ENCODE measurements at regions not wholly inside any gene's neighbourhood (a gene's known extent, or its start where the extent isn't known, plus 50 kb on each side); places are given as distances from the start of the nearest gene placed in this dataset.

- H3K4me3 ChIP-seq (ENCODE audit: low read length), result no peak overlapping the region
- DNase-seq (ENCODE audit: low read depth), result no peak
- H3K36me3 ChIP-seq (ENCODE audit: control insufficient read depth, insufficient read depth, low read length, severe bottlenecking), result no peaks in the 10 kb centered on the region
- no peaks in the 10 kb centered on the region for H3K4me1 ChIP-seq (ENCODE audit: control insufficient read depth, insufficient read depth, low read length)
- H3K9ac ChIP-seq (ENCODE audit: low read length), result no peak overlapping the region
- no peaks in the 10 kb centered on the region for H3K9me3 ChIP-seq (ENCODE audit: control insufficient read depth, low read length)
- H3K27me3 ChIP-seq (replicated peaks; ENCODE audit: control insufficient read depth, insufficient read depth, low read length), result no peaks in the 10 kb centered on the region
These were observed 179.1 kb upstream of the ZPLD1 start for GRCh38 chr3:102255736-102256135.

- no peak for DNase-seq (ENCODE audit: low read depth)
- H3K4me1 ChIP-seq (ENCODE audit: control insufficient read depth, insufficient read depth, low read length), result no peaks in the 10 kb centered on the region
These were observed 176.1 kb upstream of the ZPLD1 start for GRCh38 chr3:102258666-102259227.

GRCh38 chr3:102259663-102260062 is 175.2 kb upstream of the ZPLD1 start:
- DNase-seq (ENCODE audit: low read depth), result no peak
- Histone ChIP-seq H3K4me3 (ENCODE audit: low read length) (no peak overlapping the region), H3K9ac (ENCODE audit: low read length) (no peak overlapping the region), H3K9me3 (ENCODE audit: control insufficient read depth, low read length) (no peaks in the 10 kb centered on the region), H3K27me3 (replicated peaks; ENCODE audit: control insufficient read depth, insufficient read depth, low read length) (no peaks in the 10 kb centered on the region), H3K36me3 (ENCODE audit: control insufficient read depth, insufficient read depth, low read length, severe bottlenecking) (no peaks in the 10 kb centered on the region), H3K4me1 (ENCODE audit: control insufficient read depth, insufficient read depth, low read length) (no peaks in the 10 kb centered on the region)

More at GRCh38 chr3:102258666-102259227, 176.1 kb upstream of the ZPLD1 start:
- no peak overlapping the region for H3K9ac ChIP-seq (ENCODE audit: low read length)
- no peaks in the 10 kb centered on the region for H3K36me3 ChIP-seq (ENCODE audit: control insufficient read depth, insufficient read depth, low read length, severe bottlenecking)
- H3K27me3 ChIP-seq (replicated peaks; ENCODE audit: control insufficient read depth, insufficient read depth, low read length), result no peaks in the 10 kb centered on the region
- H3K4me3 ChIP-seq (ENCODE audit: low read length), result no peak overlapping the region
- no peaks in the 10 kb centered on the region for H3K9me3 ChIP-seq (ENCODE audit: control insufficient read depth, low read length)

- Histone ChIP-seq H3K4me1 (ENCODE audit: control insufficient read depth, insufficient read depth, low read length) (no peaks in the 10 kb centered on the region), H3K36me3 (ENCODE audit: control insufficient read depth, insufficient read depth, low read length, severe bottlenecking) (no peaks in the 10 kb centered on the region), H3K9me3 (ENCODE audit: control insufficient read depth, low read length) (no peaks in the 10 kb centered on the region)
These were observed 169.1 kb upstream of the ZPLD1 start for GRCh38 chr3:102265720-102266119.

DNA sequence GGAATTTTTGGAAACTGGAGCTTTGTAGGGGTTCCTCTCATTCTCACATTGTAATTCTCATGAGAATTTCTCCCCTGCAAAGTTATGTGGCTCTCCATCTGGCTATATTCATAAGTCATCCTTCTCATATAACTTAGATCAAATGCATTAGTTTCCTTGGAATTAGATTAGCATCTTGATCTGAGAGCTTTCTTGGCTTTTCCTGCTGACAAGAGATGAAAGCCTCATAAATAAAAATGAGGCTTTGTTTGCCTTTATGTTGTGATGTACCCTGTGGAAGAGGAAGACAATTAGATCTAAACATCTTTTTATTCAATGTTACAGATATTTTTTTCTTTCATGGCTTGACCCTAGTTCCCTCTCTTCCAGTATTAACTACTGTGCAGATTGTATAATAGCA is 165.4 kb upstream of the ZPLD1 start:
- no peak for DNase-seq (ENCODE audit: low read depth)
- no peaks in the 10 kb centered on the region for H3K36me3 ChIP-seq (ENCODE audit: control insufficient read depth, insufficient read depth, low read length, severe bottlenecking)
- no peak overlapping the region for H3K4me3 ChIP-seq (ENCODE audit: low read length)
- no peaks in the 10 kb centered on the region for H3K4me1 ChIP-seq (ENCODE audit: control insufficient read depth, insufficient read depth, low read length)
- no peaks in the 10 kb centered on the region for H3K27me3 ChIP-seq (replicated peaks; ENCODE audit: control insufficient read depth, insufficient read depth, low read length)
- H3K9me3 ChIP-seq (ENCODE audit: control insufficient read depth, low read length), result no peaks in the 10 kb centered on the region
- H3K9ac ChIP-seq (ENCODE audit: low read length), result no peak overlapping the region

More at GRCh38 chr3:102265720-102266119, 169.1 kb upstream of the ZPLD1 start:
- Histone ChIP-seq H3K27me3 (replicated peaks; ENCODE audit: control insufficient read depth, insufficient read depth, low read length) (no peaks in the 10 kb centered on the region), H3K4me3 (ENCODE audit: low read length) (no peak overlapping the region), H3K9ac (ENCODE audit: low read length) (no peak overlapping the region)
- DNase-seq (ENCODE audit: low read depth), result no peak

DNA sequence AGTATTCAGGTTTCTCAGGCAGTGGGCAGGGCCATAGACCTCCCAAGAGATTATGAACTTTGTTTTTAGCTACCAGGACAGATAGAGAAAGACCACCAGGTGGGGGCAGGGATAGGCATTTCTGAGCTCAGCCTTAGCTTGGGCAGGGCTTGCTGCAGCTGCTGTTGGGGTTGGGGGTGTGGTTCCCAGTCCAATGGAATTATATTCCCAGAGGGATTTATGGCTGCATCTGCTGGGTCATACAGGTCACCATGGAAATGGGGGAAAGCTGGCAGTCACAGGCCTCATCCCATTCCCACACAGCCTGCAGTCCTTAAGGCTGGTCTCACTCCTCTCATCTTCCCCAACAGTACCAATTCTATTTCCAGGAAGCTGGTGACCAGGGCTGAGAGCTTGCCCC is 144.6 kb upstream of the ZPLD1 start:
- H3K27me3 ChIP-seq (replicated peaks; ENCODE audit: control insufficient read depth, insufficient read depth, low read length), result no peaks in the 10 kb centered on the region
- H3K9me3 ChIP-seq (ENCODE audit: control insufficient read depth, low read length), result peaks cover 4% of the 10 kb centered on the region
- H3K4me3 ChIP-seq (ENCODE audit: low read length), result no peak overlapping the region
- H3K36me3 ChIP-seq (ENCODE audit: control insufficient read depth, insufficient read depth, low read length, severe bottlenecking), result no peaks in the 10 kb centered on the region
- DNase-seq (ENCODE audit: low read depth), result no peak
- no peaks in the 10 kb centered on the region for H3K4me1 ChIP-seq (ENCODE audit: control insufficient read depth, insufficient read depth, low read length)
- H3K9ac ChIP-seq (ENCODE audit: low read length), result no peak overlapping the region

- Histone ChIP-seq H3K4me3 (ENCODE audit: low read length) (no peak overlapping the region), H3K4me1 (ENCODE audit: control insufficient read depth, insufficient read depth, low read length) (no peaks in the 10 kb centered on the region), H3K27me3 (replicated peaks; ENCODE audit: control insufficient read depth, insufficient read depth, low read length) (no peaks in the 10 kb centered on the region), H3K9me3 (ENCODE audit: control insufficient read depth, low read length) (no peaks in the 10 kb centered on the region), H3K36me3 (ENCODE audit: control insufficient read depth, insufficient read depth, low read length, severe bottlenecking) (no peaks in the 10 kb centered on the region), H3K9ac (ENCODE audit: low read length) (no peak overlapping the region)
- no peak for DNase-seq (ENCODE audit: low read depth)
These were observed 139.1 kb upstream of the ZPLD1 start for GRCh38 chr3:102295756-102296155.

DNA sequence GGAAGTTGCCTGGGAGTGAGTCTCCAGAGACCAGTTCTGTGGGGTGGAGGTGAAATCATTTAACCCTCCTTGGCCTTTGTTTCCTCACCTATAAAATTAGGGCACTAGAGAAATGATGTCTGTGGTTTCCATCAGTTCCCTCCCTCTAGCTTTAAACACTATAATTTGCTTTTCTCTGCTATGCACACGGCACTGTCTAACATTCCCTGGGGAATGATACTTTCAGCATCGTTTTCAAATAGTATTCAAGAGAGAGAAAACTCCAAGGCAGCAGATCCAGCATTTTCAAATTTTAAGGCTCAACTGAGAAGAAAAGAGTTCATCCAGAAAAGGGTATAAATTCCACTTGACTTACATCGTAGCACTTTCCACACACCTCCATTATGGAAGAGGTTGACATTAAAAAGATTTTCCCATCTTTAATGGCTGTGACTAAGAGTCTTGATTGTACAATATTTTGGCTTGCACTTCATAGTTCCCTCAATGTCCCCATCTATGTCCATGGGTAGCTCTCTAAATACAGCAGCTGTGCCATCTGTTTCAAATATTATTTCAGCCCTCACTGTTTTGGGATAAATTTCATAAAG is 137.7 kb upstream of the ZPLD1 start:
- Histone ChIP-seq H3K9me3 (ENCODE audit: control insufficient read depth, low read length) (no peaks in the 10 kb centered on the region), H3K9ac (ENCODE audit: low read length) (no peak overlapping the region), H3K27me3 (replicated peaks; ENCODE audit: control insufficient read depth, insufficient read depth, low read length) (no peaks in the 10 kb centered on the region), H3K4me1 (ENCODE audit: control insufficient read depth, insufficient read depth, low read length) (no peaks in the 10 kb centered on the region), H3K4me3 (ENCODE audit: low read length) (no peak overlapping the region), H3K36me3 (ENCODE audit: control insufficient read depth, insufficient read depth, low read length, severe bottlenecking) (no peaks in the 10 kb centered on the region)
- no peak for DNase-seq (ENCODE audit: low read depth)

DNA sequence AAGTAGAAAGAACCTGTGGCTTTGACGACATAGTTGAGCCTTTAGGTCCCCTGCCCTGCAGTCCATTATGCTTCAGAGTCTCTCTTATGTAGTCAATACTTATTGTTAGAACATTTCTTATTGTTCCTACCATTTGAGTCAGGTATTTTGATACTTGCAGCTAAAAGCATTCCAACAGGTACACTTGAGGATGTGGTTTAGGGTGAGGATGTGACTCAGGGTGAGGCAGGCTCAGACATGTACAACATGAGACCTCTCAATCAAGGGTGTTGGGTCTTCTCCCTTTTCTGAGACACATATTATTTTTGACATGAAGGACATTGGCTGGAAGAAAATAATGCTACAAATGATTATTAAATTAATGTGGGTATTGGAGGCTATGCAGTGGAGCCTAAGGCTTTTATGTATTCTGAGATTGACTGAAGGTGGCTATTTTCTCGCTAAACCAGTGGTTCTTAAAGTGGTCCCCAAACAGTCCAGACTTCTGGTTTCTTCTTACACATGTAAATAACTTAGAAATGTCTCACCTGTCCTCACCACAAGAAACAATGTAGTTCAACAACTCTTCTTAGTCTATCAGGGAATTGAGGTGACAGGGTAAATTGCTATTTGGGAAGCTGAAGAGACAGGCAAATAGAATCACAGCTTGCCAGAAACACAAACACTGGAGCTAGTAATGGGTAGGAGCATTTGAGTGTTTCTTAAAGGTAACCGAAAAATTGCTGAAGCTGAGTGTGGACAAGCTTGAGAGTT is 135.5 kb upstream of the ZPLD1 start:
- H3K9me3 ChIP-seq (ENCODE audit: control insufficient read depth, low read length), result no peaks in the 10 kb centered on the region
- no peaks in the 10 kb centered on the region for H3K4me1 ChIP-seq (ENCODE audit: control insufficient read depth, insufficient read depth, low read length)
- no peaks in the 10 kb centered on the region for H3K27me3 ChIP-seq (replicated peaks; ENCODE audit: control insufficient read depth, insufficient read depth, low read length)
- H3K9ac ChIP-seq (ENCODE audit: low read length), result no peak overlapping the region
- H3K4me3 ChIP-seq (ENCODE audit: low read length), result no peak overlapping the region
- no peak for DNase-seq (ENCODE audit: low read depth)
- H3K36me3 ChIP-seq (ENCODE audit: control insufficient read depth, insufficient read depth, low read length, severe bottlenecking), result no peaks in the 10 kb centered on the region

GRCh38 chr3:102301155-102301880 is 133.5 kb upstream of the ZPLD1 start:
- Histone ChIP-seq H3K4me3 (ENCODE audit: low read length) (no peak overlapping the region), H3K9me3 (ENCODE audit: control insufficient read depth, low read length) (no peaks in the 10 kb centered on the region), H3K36me3 (ENCODE audit: control insufficient read depth, insufficient read depth, low read length, severe bottlenecking) (no peaks in the 10 kb centered on the region), H3K9ac (ENCODE audit: low read length) (no peak overlapping the region), H3K4me1 (ENCODE audit: control insufficient read depth, insufficient read depth, low read length) (no peaks in the 10 kb centered on the region), H3K27me3 (replicated peaks; ENCODE audit: control insufficient read depth, insufficient read depth, low read length) (no peaks in the 10 kb centered on the region)
- no peak for DNase-seq (ENCODE audit: low read depth)

- no peak for DNase-seq (ENCODE audit: low read depth)
- H3K4me3 ChIP-seq (ENCODE audit: low read length), result no peak overlapping the region
- no peaks in the 10 kb centered on the region for H3K9me3 ChIP-seq (ENCODE audit: control insufficient read depth, low read length)
- H3K9ac ChIP-seq (ENCODE audit: low read length), result no peak overlapping the region
- no peaks in the 10 kb centered on the region for H3K4me1 ChIP-seq (ENCODE audit: control insufficient read depth, insufficient read depth, low read length)
- no peaks in the 10 kb centered on the region for H3K27me3 ChIP-seq (replicated peaks; ENCODE audit: control insufficient read depth, insufficient read depth, low read length)
- H3K36me3 ChIP-seq (ENCODE audit: control insufficient read depth, insufficient read depth, low read length, severe bottlenecking), result no peaks in the 10 kb centered on the region
These were observed 132.8 kb upstream of the ZPLD1 start for GRCh38 chr3:102302020-102302419.

All from adipocyte (in vitro differentiated cells).